ENCODE measurements at regions not wholly inside any gene's neighbourhood (a gene's known extent, or its start where the extent isn't known, plus 50 kb on each side); places are given as distances from the start of the nearest gene placed in this dataset.

DNA sequence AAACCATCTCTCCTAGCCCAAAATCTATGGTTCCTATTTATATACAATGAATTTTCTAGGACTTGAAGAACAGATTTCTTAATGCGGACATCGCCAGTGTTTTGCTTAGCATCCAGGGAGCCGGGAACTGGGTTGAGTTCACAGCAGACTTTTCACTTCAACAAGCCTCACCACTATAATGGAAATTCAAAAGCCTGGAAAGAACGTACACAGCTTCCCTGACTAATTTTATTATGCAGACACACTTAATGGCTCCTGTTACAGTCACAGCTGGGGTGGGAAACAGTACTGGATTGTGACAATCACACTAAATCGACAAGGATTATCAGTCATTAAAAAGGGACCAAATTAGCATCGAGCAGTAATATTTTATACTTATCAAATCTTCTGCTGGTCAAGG is 129.2 kb upstream of the BNIP2 start:
- TF ChIP-seq CTCF (IDR thresholded peaks at IDR 0.05; ENCODE audit: low read depth, low read length): no peak
- Histone ChIP-seq H3K27me3 (peaks cover 19% of the 10 kb centered on the region), H3K36me3 (no peaks in the 10 kb centered on the region), H3K4me3 (no peak overlapping the region), H3K4me1 (ENCODE audit: low read depth) (no peaks in the 10 kb centered on the region), H3K9me3 (ENCODE audit: low read depth) (no peaks in the 10 kb centered on the region), H3K27ac (no peak overlapping the region)
- no peak for DNase-seq (ENCODE audit: low read depth in 1 of 2, low spot score in 1 of 2)

DNA sequence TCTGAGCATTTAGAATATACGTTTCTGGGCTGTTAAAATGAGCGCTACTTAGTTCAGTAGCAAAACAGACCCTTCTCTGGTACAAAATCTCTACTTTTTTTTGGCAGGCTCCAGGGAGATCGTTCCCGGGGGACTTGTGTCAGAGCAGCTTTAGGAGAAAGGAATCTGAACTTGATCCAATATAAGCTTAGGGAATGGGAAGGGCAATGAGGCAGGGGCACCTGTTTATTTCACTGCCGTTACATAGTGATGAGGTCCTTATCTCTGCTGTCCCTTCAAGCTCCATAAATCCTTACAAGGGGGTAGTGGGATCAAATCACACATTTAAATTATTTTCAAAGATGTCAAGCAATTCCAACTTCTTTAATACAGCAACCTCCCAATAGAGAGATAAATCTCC is 128.7 kb upstream of the BNIP2 start:
- Histone ChIP-seq H3K4me3 (no peak overlapping the region), H3K36me3 (no peaks in the 10 kb centered on the region), H3K27me3 (peaks cover 19% of the 10 kb centered on the region), H3K27ac (no peak overlapping the region), H3K9me3 (ENCODE audit: low read depth) (no peaks in the 10 kb centered on the region), H3K4me1 (ENCODE audit: low read depth) (no peaks in the 10 kb centered on the region)
- no peak for DNase-seq (ENCODE audit: low read depth in 1 of 2, low spot score in 1 of 2)
- TF ChIP-seq CTCF (IDR thresholded peaks at IDR 0.05; ENCODE audit: low read depth, low read length): no peak

DNA sequence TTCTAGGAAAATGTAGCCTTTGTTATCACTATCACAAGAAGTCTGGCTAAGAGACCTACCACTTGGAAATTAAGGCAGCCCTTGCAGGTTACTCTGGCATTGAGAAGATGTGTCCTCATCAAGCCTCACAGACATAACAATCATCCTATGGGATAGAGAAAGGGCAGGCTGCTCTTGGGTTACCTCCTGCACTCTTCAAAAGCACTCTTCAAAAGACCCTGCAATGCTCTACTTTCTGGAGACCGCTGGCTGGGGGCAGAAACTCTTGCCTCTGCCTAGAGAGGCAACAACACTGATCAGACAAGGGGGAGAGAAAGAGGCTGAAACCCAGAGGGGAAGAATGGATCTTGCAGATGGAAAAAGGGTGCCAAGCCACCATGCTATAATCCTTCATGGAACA is 127.9 kb upstream of the BNIP2 start:
- no peak for DNase-seq (ENCODE audit: low read depth in 1 of 2, low spot score in 1 of 2)
- no peak for TF ChIP-seq CTCF (IDR thresholded peaks at IDR 0.05; ENCODE audit: low read depth, low read length)

GRCh38 chr15:59814409-59814808 is 125.3 kb upstream of the BNIP2 start:
- DNase-seq (ENCODE audit: low read depth in 1 of 2, low spot score in 1 of 2): no peak
- TF ChIP-seq CTCF (IDR thresholded peaks at IDR 0.05; ENCODE audit: low read depth, low read length): no peak
- H3K27me3 ChIP-seq: peaks cover 19% of the 10 kb centered on the region
- H3K27ac ChIP-seq: no peak overlapping the region
- no peak overlapping the region for H3K4me3 ChIP-seq
- no peaks in the 10 kb centered on the region for H3K4me1 ChIP-seq (ENCODE audit: low read depth)
- H3K9me3 ChIP-seq (ENCODE audit: low read depth): no peaks in the 10 kb centered on the region
- no peaks in the 10 kb centered on the region for H3K36me3 ChIP-seq

More for the DNA sequence above, 127.9 kb upstream of the BNIP2 start:
- Histone ChIP-seq H3K27ac (no peak overlapping the region), H3K9me3 (ENCODE audit: low read depth) (no peaks in the 10 kb centered on the region), H3K4me3 (no peak overlapping the region), H3K27me3 (peaks cover 19% of the 10 kb centered on the region), H3K4me1 (ENCODE audit: low read depth) (no peaks in the 10 kb centered on the region), H3K36me3 (no peaks in the 10 kb centered on the region)

- TF ChIP-seq CTCF (IDR thresholded peaks at IDR 0.05; ENCODE audit: low read depth, low read length): no peak
- H3K9me3 ChIP-seq (ENCODE audit: low read depth): no peaks in the 10 kb centered on the region
- H3K4me1 ChIP-seq (ENCODE audit: low read depth): no peaks in the 10 kb centered on the region
- peaks cover 14% of the 10 kb centered on the region for H3K27me3 ChIP-seq
- no peak for DNase-seq (ENCODE audit: low read depth in 1 of 2, low spot score in 1 of 2)
- no peak overlapping the region for H3K4me3 ChIP-seq
- H3K36me3 ChIP-seq: no peaks in the 10 kb centered on the region
- H3K27ac ChIP-seq: no peak overlapping the region
Measured at GRCh38 chr15:59812889-59813288, 123.8 kb upstream of the BNIP2 start.

All from cardiac muscle cell (in vitro differentiated cells and primary cell).